Endothelial cell of umbilical vein (primary cell): ENCODE measurements at regions not wholly inside any gene's neighbourhood (a gene's known extent, or its start where the extent isn't known, plus 50 kb on each side); places are given as distances from the start of the nearest gene placed in this dataset.

ENCODE experiments used
- CTCF ChIP-seq, 2 donors: IDR thresholded peaks; 1 replicate in 1 of 2; 2 replicates in 1 of 2; pipeline ENCODE4 v1.5.1; 2011; ENCODE audit warnings: low read length in 2 of 2, mild to moderate bottlenecking in 2 of 2, moderate library complexity in 2 of 2, control low read depth in 1 of 2, inconsistent platforms in 1 of 2, low read depth in 1 of 2; ENCODE audit not compliant: insufficient read depth in 1 of 2; ENCODE audit errors: extremely low read depth in 1 of 2
- EZH2 ChIP-seq: IDR thresholded peaks from 2 replicates; pipeline ENCODE4 v1.6.1; 2012; ENCODE audit warnings: borderline replicate concordance, low read depth, mild to moderate bottlenecking, moderate library complexity, low read length, inconsistent platforms; ENCODE audit not compliant: severe bottlenecking
- FOS ChIP-seq: IDR thresholded peaks from 2 replicates; pipeline ENCODE4 v1.6.1; 2011; ENCODE audit warnings: mild to moderate bottlenecking, low read length, moderate library complexity, borderline replicate concordance; ENCODE audit not compliant: insufficient read depth
- GATA2 ChIP-seq: IDR thresholded peaks from 2 replicates; pipeline ENCODE4 v1.7.0; 2011; ENCODE audit warnings: low read depth, mild to moderate bottlenecking, moderate library complexity, mixed read lengths, low read length; ENCODE audit not compliant: insufficient read length, insufficient read depth
- JUN ChIP-seq: IDR thresholded peaks from 2 replicates; pipeline ENCODE4 v1.6.1; 2011; ENCODE audit warnings: borderline replicate concordance, low read depth; ENCODE audit not compliant: insufficient read length, insufficient read depth
- MYC ChIP-seq: IDR thresholded peaks from one replicate; pipeline ENCODE4 v1.6.1; 2011; ENCODE audit warnings: mild to moderate bottlenecking, low read depth, low read length
- POLR2A ChIP-seq: IDR thresholded peaks from 2 replicates; pipeline ENCODE4 v1.6.1; 2012; ENCODE audit warnings: low read depth, mild to moderate bottlenecking, control low read depth, low read length
- POLR2AphosphoS5 ChIP-seq: IDR thresholded peaks from 2 replicates; pipeline ENCODE4 v1.6.1; 2012; ENCODE audit warnings: low read depth, mild to moderate bottlenecking, control low read depth, low read length, moderate library complexity; ENCODE audit not compliant: insufficient read depth

DNA sequence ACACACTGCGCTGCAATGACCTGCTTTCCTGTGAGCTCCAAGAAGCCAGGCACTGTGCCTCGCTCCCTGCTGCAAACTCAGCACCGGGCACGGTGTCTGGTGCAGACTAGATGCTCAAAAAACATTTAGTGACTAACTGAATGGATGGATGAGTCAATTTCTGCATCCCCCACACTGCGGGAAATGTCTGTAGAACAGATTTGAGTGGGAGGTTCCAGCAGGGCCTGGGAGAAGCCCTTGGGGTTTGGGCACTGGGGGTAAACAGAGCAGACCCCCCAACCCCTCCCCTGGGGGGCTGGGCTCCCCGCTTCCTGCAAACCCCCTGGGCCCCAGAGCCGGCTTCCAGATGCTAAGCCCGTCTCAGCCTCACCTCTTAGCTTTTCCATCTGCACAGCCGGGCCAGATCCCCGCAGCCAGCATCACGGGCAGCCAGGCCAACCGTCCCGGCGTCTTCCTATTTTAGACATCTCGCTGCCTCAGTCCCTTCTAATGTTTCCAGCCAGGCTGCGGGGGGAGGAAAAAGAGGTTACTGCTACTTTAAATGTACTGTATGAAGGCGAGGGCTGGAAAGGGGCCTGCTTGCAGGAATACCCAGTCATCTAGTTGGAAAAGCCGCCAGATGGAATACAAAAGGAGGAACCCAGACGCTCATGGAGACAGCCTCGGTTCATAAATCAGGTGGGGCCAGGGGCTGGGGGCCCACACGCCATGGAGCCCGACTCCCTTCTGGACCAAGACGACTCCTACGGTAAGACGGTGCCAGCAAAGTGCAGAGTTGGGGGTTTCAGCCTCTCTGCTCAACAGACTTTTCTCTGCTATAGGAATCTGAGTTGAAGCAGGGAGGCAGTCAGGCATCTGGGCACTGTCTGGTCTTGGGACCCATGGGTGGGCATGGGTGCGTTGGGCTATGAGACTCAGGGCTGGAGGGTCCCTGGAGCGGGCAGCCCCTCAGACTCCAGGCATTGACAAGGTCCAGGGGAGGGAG is 67.1 kb upstream of the GGTA1 start:
- no peak for TF ChIP-seq POLR2A
- no peak for TF ChIP-seq EZH2
- no peak for TF ChIP-seq CTCF (IDR thresholded peaks at IDR 0.05; ENCODE audit: extremely low read depth in 1 of 2, insufficient read depth in 1 of 2, low read depth in 1 of 2, low read length in 2 of 2)
- no peak for TF ChIP-seq POLR2AphosphoS5
- TF ChIP-seq GATA2, result no peak
- TF ChIP-seq JUN, result no peak
- TF ChIP-seq MYC, result no peak
- TF ChIP-seq FOS, result peak; percentile 26
